ENCODE measurements at regions not wholly inside any gene's neighbourhood (a gene's known extent, or its start where the extent isn't known, plus 50 kb on each side); places are given as distances from the start of the nearest gene placed in this dataset.

DNA sequence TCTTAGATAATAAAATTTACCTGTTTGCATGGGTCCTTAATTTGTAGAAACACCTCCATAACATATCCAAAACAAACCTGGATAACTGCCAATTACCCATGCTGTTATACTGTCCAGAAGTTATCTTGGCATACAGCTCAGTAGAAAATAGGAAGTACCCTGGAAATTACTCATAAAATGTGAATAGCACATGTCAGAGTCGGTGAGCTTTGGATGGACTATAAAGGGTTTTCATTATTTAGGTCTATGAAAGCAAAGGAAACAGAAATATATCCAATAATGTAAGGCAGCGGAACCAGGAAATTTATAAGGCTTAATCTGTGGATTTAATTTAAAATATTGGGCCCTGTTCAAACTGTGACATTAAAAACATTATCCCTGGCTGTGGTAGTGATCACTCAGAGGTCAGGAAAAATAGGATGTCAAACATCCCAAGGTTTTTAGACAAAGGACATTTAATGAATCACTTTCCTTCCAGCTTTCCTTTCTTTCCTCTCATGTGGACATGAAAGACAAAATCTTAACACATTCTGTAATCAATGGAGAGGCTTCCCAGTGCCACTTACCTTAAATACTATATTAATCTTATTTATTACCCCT, 459.0 kb upstream of the DPH6 start:
- POLR2A ChIA-PET: no interaction called here
- Histone ChIP-seq H3K9ac (ENCODE audit: control insufficient read depth, insufficient read depth, low read length) (no peak overlapping the region), H3K36me3 (ENCODE audit: control insufficient read depth in 2 of 2, insufficient read depth in 2 of 2, low read length in 1 of 2) (no peaks in the 10 kb centered on the region), H2AFZ (ENCODE audit: control insufficient read depth, low read depth, low read length) (no peak overlapping the region), H3K9me3 (replicated peaks; ENCODE audit: control insufficient read depth, insufficient read depth, low read length) (peaks cover 2% of the 10 kb centered on the region; the same call in 1 of the 3 replicates), H3K4me3 (no peak overlapping the region), H3K27ac (ENCODE audit: control insufficient read depth, insufficient read depth) (no peak overlapping the region), H3K4me1 (ENCODE audit: control insufficient read depth, insufficient read depth, low read length) (no peaks in the 10 kb centered on the region), H3K4me2 (ENCODE audit: control insufficient read depth, insufficient read depth) (no peak overlapping the region), H4K20me1 (ENCODE audit: control insufficient read depth, insufficient read depth) (no peaks in the 10 kb centered on the region), H3K79me2 (ENCODE audit: control insufficient read depth, insufficient read depth, low read length) (no peaks in the 10 kb centered on the region), H3K27me3 (replicated peaks in 1 of 2; ENCODE audit: control insufficient read depth in 2 of 2, insufficient read depth in 2 of 2, low read length in 1 of 2) (no peaks in the 10 kb centered on the region)
- no peak for ATAC-seq
- TF ChIP-seq RAD51 (IDR thresholded peaks at IDR 0.05) (no peak), KAT2A (conservative IDR thresholded peaks at IDR 0.05; ENCODE audit: control insufficient read depth, low read depth, low read length) (no peak), ZNF207 (IDR thresholded peaks at IDR 0.05; ENCODE audit: borderline replicate concordance) (no peak), ETV6 (conservative IDR thresholded peaks at IDR 0.05 in 1 of 2, IDR thresholded peaks at IDR 0.05 in 1 of 2; ENCODE audit: borderline replicate concordance in 1 of 2, low read depth in 1 of 2) (no peak), HDAC2 (IDR thresholded peaks at IDR 0.05) (no peak)
- TF ChIP-seq, protein P1, sequence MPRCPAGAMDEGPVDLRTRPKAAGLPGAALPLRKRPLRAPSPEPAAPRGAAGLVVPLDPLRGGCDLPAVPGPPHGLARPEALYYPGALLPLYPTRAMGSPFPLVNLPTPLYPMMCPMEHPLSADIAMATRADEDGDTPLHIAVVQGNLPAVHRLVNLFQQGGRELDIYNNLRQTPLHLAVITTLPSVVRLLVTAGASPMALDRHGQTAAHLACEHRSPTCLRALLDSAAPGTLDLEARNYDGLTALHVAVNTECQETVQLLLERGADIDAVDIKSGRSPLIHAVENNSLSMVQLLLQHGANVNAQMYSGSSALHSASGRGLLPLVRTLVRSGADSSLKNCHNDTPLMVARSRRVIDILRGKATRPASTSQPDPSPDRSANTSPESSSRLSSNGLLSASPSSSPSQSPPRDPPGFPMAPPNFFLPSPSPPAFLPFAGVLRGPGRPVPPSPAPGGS (IDR thresholded peaks at IDR 0.05; ENCODE audit: borderline replicate concordance, insufficient read depth, low read depth, low read length, poor library complexity, severe bottlenecking): no peak
- SMC1A ChIA-PET (ENCODE audit: uncharacterized antibody, unreplicated experiment): interaction anchor here (0.9 kb wide), 1 partner anchor 15 kb away, joined by 3 read pairs; no protein-coding TSS in a partner anchor
- in situ Hi-C loops (cut with MboI) (no loop called here), intact Hi-C loops (cut with micrococcal nuclease; ENCODE audit: unreplicated experiment) (no loop called here)
- DNase-seq (ENCODE audit: low read depth, low spot score): no peak
- BruUV-seq (replicated peaks): no TSS peak
- 22% methylated on average over 2 of the region's 2 CpGs for WGBS (ENCODE audit: insufficient coverage, insufficient replicate concordance, low lambda C conversion rate, missing lambda C conversion rate)
- RAD21 ChIA-PET (ENCODE audit: unreplicated experiment): no interaction called here
- CTCF ChIA-PET: interaction anchor here (0.9 kb wide), 1 partner anchor 31 kb away, joined by 3 read pairs; no protein-coding TSS in a partner anchor
- FAIRE-seq: no peak

Measured in GM12878 (cell line).